GM20431 (cell line): ENCODE measurements at regions not wholly inside any gene's neighbourhood (a gene's known extent, or its start where the extent isn't known, plus 50 kb on each side); places are given as distances from the start of the nearest gene placed in this dataset.
"Not testable (repeated sequence)": the region's sequence is repeated elsewhere in the genome, so short reads cannot be mapped to it uniquely, and the experiment has no call there.

Experiments
- in situ Hi-C: fragments of 300-500 bp; cut with MseI, MboI; formaldehyde crosslinking; loops from one replicate; pipeline ENCODE4 v1.15.0; 2020; ENCODE audit warnings: low sequenced_read_pairs; ENCODE audit not compliant: unreplicated experiment

GRCh38 chr3:124348555-124348954 is 356.6 kb upstream of the ROPN1 start:
- in situ Hi-C loops: not testable (repeated sequence)

GRCh38 chr3:124351430-124352148 is 359.7 kb upstream of the ROPN1 start:
- in situ Hi-C loops: no loop called here

GRCh38 chr3:124352149-124352539 is 360.2 kb upstream of the ROPN1 start:
- in situ Hi-C loops: no loop called here

GRCh38 chr3:124353691-124354090 is 361.8 kb upstream of the ROPN1 start:
- in situ Hi-C loops: no loop called here

- in situ Hi-C loops: no loop called here
Measured at GRCh38 chr3:124354150-124354549, 362.2 kb upstream of the ROPN1 start.

GRCh38 chr3:124358156-124358555 is 366.2 kb upstream of the ROPN1 start:
- in situ Hi-C loops: no loop called here

- in situ Hi-C loops: no loop called here
Measured at GRCh38 chr3:124360155-124360554, 368.2 kb upstream of the ROPN1 start.

GRCh38 chr3:124360563-124360962 is 368.6 kb upstream of the ROPN1 start:
- in situ Hi-C loops: no loop called here

GRCh38 chr3:124361566-124361965 is 368.7 kb upstream of the UMPS start:
- in situ Hi-C loops: no loop called here

GRCh38 chr3:124362455-124362854 is 367.8 kb upstream of the UMPS start:
- in situ Hi-C loops: no loop called here

- in situ Hi-C loops: no loop called here
Measured at GRCh38 chr3:124363476-124363875, 366.8 kb upstream of the UMPS start.

- in situ Hi-C loops: no loop called here
Measured at GRCh38 chr3:124364317-124365020, 365.8 kb upstream of the UMPS start.

- in situ Hi-C loops: not testable (repeated sequence)
Measured at GRCh38 chr3:124366655-124367054, 363.6 kb upstream of the UMPS start.

- in situ Hi-C loops: no loop called here
Measured at GRCh38 chr3:124372775-124373174, 357.5 kb upstream of the UMPS start.

GRCh38 chr3:124373524-124373923 is 356.7 kb upstream of the UMPS start:
- in situ Hi-C loops: no loop called here

- in situ Hi-C loops: no loop called here
Measured at GRCh38 chr3:124374583-124374982, 355.7 kb upstream of the UMPS start.

- in situ Hi-C loops: no loop called here
Measured at GRCh38 chr3:124381575-124382333, 348.5 kb upstream of the UMPS start.

- in situ Hi-C loops: no loop called here
Measured at GRCh38 chr3:124383051-124383450, 347.2 kb upstream of the UMPS start.

- in situ Hi-C loops: no loop called here
Measured at GRCh38 chr3:124383846-124384466, 346.3 kb upstream of the UMPS start.

- in situ Hi-C loops: no loop called here
Measured at GRCh38 chr3:124384527-124384926, 345.7 kb upstream of the UMPS start.

- in situ Hi-C loops: no loop called here
Measured at GRCh38 chr3:124385996-124386395, 344.3 kb upstream of the UMPS start.
